GM12878 (cell line): ENCODE measurements at regions not wholly inside any gene's neighbourhood (a gene's known extent, or its start where the extent isn't known, plus 50 kb on each side); places are given as distances from the start of the nearest gene placed in this dataset.

Experiments
- ATAC-seq: fragments of 200-7000 bp; cut with Tn5 transposase; 3 replicates; pipeline ENCODE4 v1.9.1; 2020; ENCODE audit warnings: mild to moderate bottlenecking, moderate library complexity
- BruUV-seq: library from RNA; stranded (reverse); fragments of 400-500 nt; replicated peaks from 2 replicates; lab custom pipeline; 2021; lab: Mats Ljungman, UMichigan
- CTCF ChIA-PET: fragments of 300-600 bp; sonication (Branson Sonifier 250); formaldehyde crosslinking; extraction: SDS; loops from one replicate; lab custom pipeline; 2021; ENCODE audit warnings: inconsistent platforms; lab: Yijun Ruan, JAX
- POLR2A ChIA-PET: fragments of 350-600 bp; formaldehyde crosslinking; extraction: SDS; loops from one replicate; lab custom pipeline; 2021; ENCODE audit warnings: inconsistent platforms; lab: Charles Lee
- RAD21 ChIA-PET: fragments of 300-600 bp; sonication (Branson Sonifier 250); formaldehyde crosslinking; loops from one replicate; lab custom pipeline; 2023; ENCODE audit warnings: antibody characterized with exemption; ENCODE audit not compliant: unreplicated experiment; lab: Charles Lee
- SMC1A ChIA-PET: fragments of 300-600 bp; sonication (Branson Sonifier 250); formaldehyde crosslinking; loops from one replicate; lab custom pipeline; 2023; ENCODE audit not compliant: unreplicated experiment, uncharacterized antibody; lab: Charles Lee
- DNase-seq: peaks from one replicate; pipeline ENCODE4 v3.0.0-alpha.2; 2011; ENCODE audit warnings: low read depth, low spot score
- FAIRE-seq: peaks from 3 replicates; lab custom pipeline; 2011; peaks lifted over from hg19 to GRCh38; lab: Jason Lieb, UNC
- H2AFZ ChIP-seq: 2 replicates; pipeline ENCODE4 v1.6.0; 2011; ENCODE audit warnings: low read depth, low read length, control low read depth; ENCODE audit not compliant: control insufficient read depth
- H3K27ac ChIP-seq: 2 replicates; pipeline ENCODE4 v1.5.1; 2011; ENCODE audit warnings: control low read depth; ENCODE audit not compliant: control insufficient read depth, insufficient read depth
- H3K27me3 ChIP-seq, 2 experiments: replicated peaks in 1 of 2; 2 replicates each; pipeline versions ENCODE4 v1.6.0 to v1.6.1; 2011; ENCODE audit warnings: low read length in 1 of 2; ENCODE audit not compliant: control insufficient read depth in 2 of 2, insufficient read depth in 2 of 2
- H3K36me3 ChIP-seq, 2 experiments: 2 replicates each; pipeline ENCODE4 v1.5.1; 2011; ENCODE audit warnings: low read length in 1 of 2; ENCODE audit not compliant: control insufficient read depth in 2 of 2, insufficient read depth in 2 of 2
- H3K4me1 ChIP-seq: 2 replicates; pipeline ENCODE4 v1.6.1; 2011; ENCODE audit warnings: mild to moderate bottlenecking, low read length, moderate library complexity, mixed read lengths; ENCODE audit not compliant: control insufficient read depth, insufficient read depth
- H3K4me2 ChIP-seq: 2 replicates; pipeline ENCODE4 v1.6.0; 2011; ENCODE audit warnings: control low read depth; ENCODE audit not compliant: control insufficient read depth, insufficient read depth
- H3K4me3 ChIP-seq: fragments of 200-600 bp; sonication (generic); 2 replicates; pipeline ENCODE4 v1.5.1; 2016
- H3K79me2 ChIP-seq: 2 replicates; pipeline ENCODE4 v1.6.0; 2011; ENCODE audit warnings: low read length; ENCODE audit not compliant: control insufficient read depth, insufficient read depth
- H3K9ac ChIP-seq: 2 replicates; pipeline ENCODE4 v1.8.0; 2011; ENCODE audit warnings: low read length, control low read depth, mixed read lengths; ENCODE audit not compliant: control insufficient read depth, insufficient read depth
- H3K9me3 ChIP-seq: replicated peaks from 3 replicates; pipeline ENCODE4 v1.5.1; 2011; ENCODE audit warnings: mild to moderate bottlenecking, low read length; ENCODE audit not compliant: control insufficient read depth, insufficient read depth
- H4K20me1 ChIP-seq: 2 replicates; pipeline ENCODE4 v1.6.0; 2011; ENCODE audit not compliant: control insufficient read depth, insufficient read depth
- BMI1 ChIP-seq: fragments of 450-650 bp; IDR thresholded peaks from 2 replicates; pipeline ENCODE4 v1.6.1; 2016; ENCODE audit warnings: mild to moderate bottlenecking, moderate library complexity, borderline replicate concordance
- EP300 ChIP-seq, 2 experiments: fragments of 150-350 bp in 1 of 2; IDR thresholded peaks; 2 replicates each; pipeline ENCODE4 v1.6.1; 2011 to 2012; ENCODE audit warnings: low read depth in 2 of 2, low read length in 2 of 2, borderline replicate concordance in 1 of 2, improper control_type of control experiment in 1 of 2, inconsistent platforms in 1 of 2; ENCODE audit not compliant: control insufficient read depth in 1 of 2
- JUND ChIP-seq: IDR thresholded peaks from 2 replicates; pipeline ENCODE4 v1.6.1; 2012; ENCODE audit warnings: low read depth, mild to moderate bottlenecking, low read length, improper control_type of control experiment, moderate library complexity
- NKRF ChIP-seq: fragments of 450-650 bp; conservative IDR thresholded peaks from 2 replicates; pipeline ENCODE4 v1.6.1; 2017; ENCODE audit warnings: mild to moderate bottlenecking, moderate library complexity
- PKNOX1 ChIP-seq: fragments of 450-650 bp; IDR thresholded peaks from 2 replicates; pipeline ENCODE4 v1.6.1; 2016; ENCODE audit warnings: mild to moderate bottlenecking
- POLR2A ChIP-seq: IDR thresholded peaks from 2 replicates; pipeline ENCODE4 v1.6.1; 2011; ENCODE audit warnings: low read depth, mild to moderate bottlenecking, low read length
- RBBP5 ChIP-seq: fragments of 200-600 bp; sonication (generic); conservative IDR thresholded peaks from 2 replicates; pipeline ENCODE4 v1.6.1; 2016
- USF1 ChIP-seq: IDR thresholded peaks from 2 replicates; pipeline ENCODE4 v1.6.1; 2011; ENCODE audit warnings: borderline replicate concordance, low read depth, mild to moderate bottlenecking, moderate library complexity, mixed read lengths, low read length; ENCODE audit not compliant: insufficient read depth; ENCODE audit errors: extremely low read length
- WGBS: methylation state at CpG from one replicate; pipeline ENCODE4 v1.1.6; 2016; ENCODE audit warnings: low lambda C conversion rate; ENCODE audit not compliant: insufficient replicate concordance, insufficient coverage; ENCODE audit errors: missing lambda C conversion rate; 5-methylcytosine and 5-hydroxymethylcytosine counted together
- in situ Hi-C: fragments of 300-500 bp; cut with MboI; formaldehyde crosslinking; loops from 9 replicates; pipeline ENCODE4 v1.14.3; 2018; ENCODE audit warnings: mixed read lengths
- intact Hi-C: fragments of 100-400 bp; cut with micrococcal nuclease; formaldehyde crosslinking; loops from one replicate; pipeline ENCODE4 v1.14.2; 2022; ENCODE audit not compliant: unreplicated experiment
- TF ChIP-seq, protein P1 (sequence below): fragments of 150-350 bp; IDR thresholded peaks from 2 replicates; pipeline ENCODE4 v1.6.1; 2016; ENCODE audit warnings: low read depth, low read length
- TF ChIP-seq, protein P2 (sequence below): fragments of 450-650 bp; IDR thresholded peaks from 2 replicates; pipeline ENCODE4 v1.6.1; 2017; ENCODE audit warnings: antibody characterized with exemption, mild to moderate bottlenecking, moderate library complexity

- no peak for TF ChIP-seq BMI1
- no peak for TF ChIP-seq JUND
- no peak for TF ChIP-seq POLR2A
- TF ChIP-seq, protein P1, sequence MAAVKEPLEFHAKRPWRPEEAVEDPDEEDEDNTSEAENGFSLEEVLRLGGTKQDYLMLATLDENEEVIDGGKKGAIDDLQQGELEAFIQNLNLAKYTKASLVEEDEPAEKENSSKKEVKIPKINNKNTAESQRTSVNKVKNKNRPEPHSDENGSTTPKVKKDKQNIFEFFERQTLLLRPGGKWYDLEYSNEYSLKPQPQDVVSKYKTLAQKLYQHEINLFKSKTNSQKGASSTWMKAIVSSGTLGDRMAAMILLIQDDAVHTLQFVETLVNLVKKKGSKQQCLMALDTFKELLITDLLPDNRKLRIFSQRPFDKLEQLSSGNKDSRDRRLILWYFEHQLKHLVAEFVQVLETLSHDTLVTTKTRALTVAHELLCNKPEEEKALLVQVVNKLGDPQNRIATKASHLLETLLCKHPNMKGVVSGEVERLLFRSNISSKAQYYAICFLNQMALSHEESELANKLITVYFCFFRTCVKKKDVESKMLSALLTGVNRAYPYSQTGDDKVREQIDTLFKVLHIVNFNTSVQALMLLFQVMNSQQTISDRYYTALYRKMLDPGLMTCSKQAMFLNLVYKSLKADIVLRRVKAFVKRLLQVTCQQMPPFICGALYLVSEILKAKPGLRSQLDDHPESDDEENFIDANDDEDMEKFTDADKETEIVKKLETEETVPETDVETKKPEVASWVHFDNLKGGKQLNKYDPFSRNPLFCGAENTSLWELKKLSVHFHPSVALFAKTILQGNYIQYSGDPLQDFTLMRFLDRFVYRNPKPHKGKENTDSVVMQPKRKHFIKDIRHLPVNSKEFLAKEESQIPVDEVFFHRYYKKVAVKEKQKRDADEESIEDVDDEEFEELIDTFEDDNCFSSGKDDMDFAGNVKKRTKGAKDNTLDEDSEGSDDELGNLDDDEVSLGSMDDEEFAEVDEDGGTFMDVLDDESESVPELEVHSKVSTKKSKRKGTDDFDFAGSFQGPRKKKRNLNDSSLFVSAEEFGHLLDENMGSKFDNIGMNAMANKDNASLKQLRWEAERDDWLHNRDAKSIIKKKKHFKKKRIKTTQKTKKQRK: no peak
Observed at GRCh38 chrX:6777238-6778002, 242.5 kb upstream of the VCX3A start (continued).

DNA sequence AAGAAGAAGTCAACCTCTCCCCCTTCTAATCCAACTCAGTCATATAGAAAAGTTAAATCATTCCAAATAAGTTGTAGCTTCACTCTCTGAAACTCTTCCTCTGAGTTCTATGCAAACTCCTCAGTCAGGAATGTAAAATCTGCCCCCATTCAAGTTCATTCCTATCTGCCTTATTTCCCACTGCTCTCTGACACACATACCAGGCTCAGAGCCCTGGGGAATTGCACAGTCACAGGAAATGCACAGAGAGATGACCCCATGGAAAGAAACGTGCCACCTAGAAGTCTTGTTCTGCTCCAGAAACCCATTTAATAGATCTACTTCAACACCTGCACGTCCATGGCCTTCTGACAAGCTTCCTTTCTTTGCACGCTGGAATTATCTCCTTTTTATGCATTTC lies 236.0 kb upstream of the VCX3A start:
- ChIA-PET POLR2A (no interaction called here), CTCF (no interaction called here), RAD21 (no interaction called here), SMC1A (no interaction called here)
- H3K4me2 ChIP-seq: no peak overlapping the region
- in situ Hi-C loops: no loop called here
- H3K36me3 ChIP-seq: no peaks in the 10 kb centered on the region
- H3K4me1 ChIP-seq: no peaks in the 10 kb centered on the region
- no peaks in the 10 kb centered on the region for H4K20me1 ChIP-seq
- no peaks in the 10 kb centered on the region for H3K27me3 ChIP-seq
- no peak overlapping the region for H2AFZ ChIP-seq
- 33% methylated on average over 3 of the region's 3 CpGs for WGBS
- DNase-seq: no peak
- BruUV-seq: no TSS peak
- no peaks in the 10 kb centered on the region; the same call in 2 of the 3 replicates for H3K9me3 ChIP-seq
- ATAC-seq: no peak
- intact Hi-C loops: no loop called here
- FAIRE-seq: no peak
- H3K9ac ChIP-seq: no peak overlapping the region
- H3K4me3 ChIP-seq: no peak overlapping the region
- H3K27ac ChIP-seq: no peak overlapping the region
- H3K79me2 ChIP-seq: no peaks in the 10 kb centered on the region
- no peak for TF ChIP-seq NKRF
- TF ChIP-seq USF1: no peak
- no peak for TF ChIP-seq EP300 (IDR thresholded peaks at IDR 0.05; ENCODE audit: borderline replicate concordance in 1 of 2, control insufficient read depth in 1 of 2, low read depth in 2 of 2, low read length in 2 of 2)
- TF ChIP-seq RBBP5: no peak
- no peak for TF ChIP-seq PKNOX1
- TF ChIP-seq, protein P2, sequence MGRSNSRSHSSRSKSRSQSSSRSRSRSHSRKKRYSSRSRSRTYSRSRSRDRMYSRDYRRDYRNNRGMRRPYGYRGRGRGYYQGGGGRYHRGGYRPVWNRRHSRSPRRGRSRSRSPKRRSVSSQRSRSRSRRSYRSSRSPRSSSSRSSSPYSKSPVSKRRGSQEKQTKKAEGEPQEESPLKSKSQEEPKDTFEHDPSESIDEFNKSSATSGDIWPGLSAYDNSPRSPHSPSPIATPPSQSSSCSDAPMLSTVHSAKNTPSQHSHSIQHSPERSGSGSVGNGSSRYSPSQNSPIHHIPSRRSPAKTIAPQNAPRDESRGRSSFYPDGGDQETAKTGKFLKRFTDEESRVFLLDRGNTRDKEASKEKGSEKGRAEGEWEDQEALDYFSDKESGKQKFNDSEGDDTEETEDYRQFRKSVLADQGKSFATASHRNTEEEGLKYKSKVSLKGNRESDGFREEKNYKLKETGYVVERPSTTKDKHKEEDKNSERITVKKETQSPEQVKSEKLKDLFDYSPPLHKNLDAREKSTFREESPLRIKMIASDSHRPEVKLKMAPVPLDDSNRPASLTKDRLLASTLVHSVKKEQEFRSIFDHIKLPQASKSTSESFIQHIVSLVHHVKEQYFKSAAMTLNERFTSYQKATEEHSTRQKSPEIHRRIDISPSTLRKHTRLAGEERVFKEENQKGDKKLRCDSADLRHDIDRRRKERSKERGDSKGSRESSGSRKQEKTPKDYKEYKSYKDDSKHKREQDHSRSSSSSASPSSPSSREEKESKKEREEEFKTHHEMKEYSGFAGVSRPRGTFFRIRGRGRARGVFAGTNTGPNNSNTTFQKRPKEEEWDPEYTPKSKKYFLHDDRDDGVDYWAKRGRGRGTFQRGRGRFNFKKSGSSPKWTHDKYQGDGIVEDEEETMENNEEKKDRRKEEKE: no peak
